ENCODE measurements at regions not wholly inside any gene's neighbourhood (a gene's known extent, or its start where the extent isn't known, plus 50 kb on each side); places are given as distances from the start of the nearest gene placed in this dataset.

GRCh38 chr6:149166747-149167146 lies 150.8 kb upstream of the TAB2 start:
- TF ChIP-seq CTCF (IDR thresholded peaks at IDR 0.05), result no peak
- no peak for TF ChIP-seq POLR2A (IDR thresholded peaks at IDR 0.05)
